Inflammatory macrophage treated with lipopolysaccharide for 4 hours (primary cell): ENCODE measurements at regions not wholly inside any gene's neighbourhood (a gene's known extent, or its start where the extent isn't known, plus 50 kb on each side); places are given as distances from the start of the nearest gene placed in this dataset.

ENCODE experiments used
- DNase-seq: peaks from one replicate; pipeline ENCODE4 v3.0.0-alpha.2; 2020

- no peak for DNase-seq
These were observed 1088.7 kb upstream of the AUTS2 start for GRCh38 chr7:68509603-68510002.

DNA sequence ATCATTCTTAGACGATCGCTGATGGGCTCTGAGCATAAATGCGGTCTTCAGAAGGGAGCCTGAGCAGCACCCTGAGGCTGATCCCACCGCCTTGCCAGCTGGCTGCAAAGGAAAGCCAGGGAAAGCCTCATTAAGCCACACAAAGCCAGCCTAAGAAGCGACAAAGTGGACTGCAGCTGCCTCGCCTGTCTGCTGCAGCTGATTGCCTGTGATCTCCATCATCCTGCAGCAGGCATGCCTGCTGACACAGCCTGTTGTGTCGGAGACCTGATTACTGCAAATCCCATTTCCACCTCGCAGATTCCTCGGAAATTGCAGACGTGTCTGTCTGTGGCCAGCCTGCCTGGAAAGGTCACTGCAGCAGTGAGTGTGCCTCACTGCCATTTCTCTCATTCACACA is 1087.0 kb upstream of the AUTS2 start:
- DNase-seq: no peak

GRCh38 chr7:68512466-68512865 is 1085.8 kb upstream of the AUTS2 start:
- DNase-seq: no peak

GRCh38 chr7:68518060-68518459 is 1080.2 kb upstream of the AUTS2 start:
- no peak for DNase-seq

DNA sequence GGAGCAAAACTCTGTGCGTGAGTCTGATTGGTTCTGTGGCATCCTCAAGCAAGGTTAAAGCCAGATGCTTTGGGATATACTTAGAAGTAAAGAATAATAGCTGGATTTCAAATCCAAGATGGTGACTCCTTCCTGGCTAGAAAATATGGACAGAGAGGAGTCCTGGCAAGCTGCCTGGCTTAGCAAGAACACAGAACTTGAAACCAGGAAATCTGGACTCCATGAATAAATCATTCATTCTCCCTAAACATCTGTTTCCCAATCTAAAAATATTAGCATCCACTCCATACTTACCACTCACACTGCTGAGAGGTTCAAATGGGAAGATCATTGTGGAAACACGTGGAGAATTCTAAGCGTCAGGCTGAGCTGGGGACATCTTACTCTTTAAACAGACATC is 1074.1 kb upstream of the AUTS2 start:
- DNase-seq: no peak

DNA sequence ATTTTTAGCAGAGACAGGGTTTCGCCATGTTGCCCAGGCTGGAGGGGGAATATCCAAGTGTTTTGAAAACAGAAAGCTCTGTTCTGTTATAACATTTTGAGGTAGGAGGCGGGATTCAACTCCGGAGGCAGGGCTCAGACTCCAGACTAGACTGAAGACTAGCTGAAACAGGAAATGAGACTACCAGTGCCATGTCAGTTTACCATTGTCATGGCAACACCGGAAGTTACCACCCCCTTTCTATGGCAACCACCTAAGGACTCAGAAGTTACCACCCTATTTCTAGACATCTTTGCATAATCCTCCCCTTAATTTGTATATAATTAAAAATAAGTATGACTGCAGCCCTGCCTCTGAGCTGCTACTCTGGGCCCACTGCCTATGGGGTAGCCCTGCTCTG is 1069.1 kb upstream of the AUTS2 start:
- no peak for DNase-seq

DNA sequence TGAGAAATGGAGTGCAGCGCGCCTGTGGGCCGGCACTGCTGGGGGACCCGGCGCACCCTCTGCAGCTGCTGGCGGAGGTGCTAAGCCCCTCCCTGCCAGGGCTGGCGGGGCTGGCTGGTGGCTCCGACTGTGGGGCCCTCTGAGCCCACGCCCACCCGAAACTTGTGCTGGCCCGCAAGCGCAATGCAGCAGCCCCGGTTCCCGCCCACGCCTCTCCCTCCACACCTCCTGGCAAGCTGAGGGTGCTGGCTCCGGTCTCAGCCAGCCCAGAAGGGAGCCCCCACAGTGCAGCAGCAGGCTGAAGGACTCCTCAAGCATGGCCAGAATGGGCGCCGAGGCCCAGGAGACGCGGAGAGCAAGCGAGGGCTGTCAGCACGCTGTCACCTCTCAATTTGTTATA is 1063.0 kb upstream of the AUTS2 start:
- DNase-seq: no peak

DNA sequence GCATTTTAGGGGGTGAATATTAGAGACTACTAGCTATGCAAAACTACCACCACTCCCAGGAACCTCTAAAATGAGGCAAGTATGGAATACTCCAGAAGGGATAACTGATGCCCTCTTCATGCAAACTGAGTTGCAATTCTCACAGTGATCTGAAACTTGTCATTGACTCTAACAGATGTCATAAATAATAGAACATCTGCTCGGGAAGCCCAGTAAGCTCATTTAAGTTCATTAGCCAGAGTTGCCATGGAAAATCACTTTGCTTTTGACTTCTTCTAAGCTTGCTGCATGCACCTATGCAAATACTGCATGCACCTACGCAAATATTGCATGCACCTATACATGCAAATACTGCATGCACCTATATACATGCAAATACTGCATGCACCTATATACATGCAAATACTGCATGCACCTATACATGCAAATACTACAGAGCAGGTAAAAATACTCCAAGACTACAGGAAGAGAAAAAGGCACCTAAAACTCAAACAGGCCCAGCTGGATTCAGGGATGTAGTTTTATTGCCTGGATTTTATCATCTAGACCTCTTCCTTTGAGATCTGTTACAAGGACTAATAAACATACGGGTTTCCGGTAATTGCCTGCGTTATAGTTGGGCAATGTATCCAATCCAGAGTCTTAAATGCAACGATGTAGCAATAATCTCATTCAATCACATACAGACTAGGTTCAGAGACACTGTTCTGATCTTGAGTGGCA is 1061.1 kb upstream of the AUTS2 start:
- no peak for DNase-seq

- no peak for DNase-seq
These were observed 1060.6 kb upstream of the AUTS2 start for GRCh38 chr7:68537774-68538071.

DNA sequence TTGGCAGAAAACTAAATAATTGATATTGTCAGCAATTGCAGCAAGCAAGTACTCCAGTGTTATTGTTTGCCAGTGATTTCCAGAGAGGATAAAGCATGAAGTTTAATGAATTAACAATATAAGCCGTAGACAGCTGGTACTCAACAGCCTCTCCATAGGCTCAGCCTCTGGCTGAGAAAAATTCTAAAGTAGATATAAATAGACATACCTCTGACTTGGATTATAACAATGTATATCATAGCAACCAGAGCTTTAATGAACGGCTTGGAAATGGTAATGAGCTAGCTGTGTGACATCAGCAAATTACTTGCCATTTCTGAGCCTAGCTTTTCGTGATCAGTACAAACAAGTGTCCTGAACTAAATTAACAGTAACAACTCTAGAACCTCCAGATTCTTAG is 1055.4 kb upstream of the AUTS2 start:
- no peak for DNase-seq

GRCh38 chr7:68544851-68545250 is 1053.4 kb upstream of the AUTS2 start:
- DNase-seq: no peak

- no peak for DNase-seq
These were observed 1051.1 kb upstream of the AUTS2 start for GRCh38 chr7:68547181-68547580.

- DNase-seq: no peak
These were observed 1050.5 kb upstream of the AUTS2 start for GRCh38 chr7:68547799-68548198.

- no peak for DNase-seq
These were observed 1048.2 kb upstream of the AUTS2 start for GRCh38 chr7:68550027-68550426.

DNA sequence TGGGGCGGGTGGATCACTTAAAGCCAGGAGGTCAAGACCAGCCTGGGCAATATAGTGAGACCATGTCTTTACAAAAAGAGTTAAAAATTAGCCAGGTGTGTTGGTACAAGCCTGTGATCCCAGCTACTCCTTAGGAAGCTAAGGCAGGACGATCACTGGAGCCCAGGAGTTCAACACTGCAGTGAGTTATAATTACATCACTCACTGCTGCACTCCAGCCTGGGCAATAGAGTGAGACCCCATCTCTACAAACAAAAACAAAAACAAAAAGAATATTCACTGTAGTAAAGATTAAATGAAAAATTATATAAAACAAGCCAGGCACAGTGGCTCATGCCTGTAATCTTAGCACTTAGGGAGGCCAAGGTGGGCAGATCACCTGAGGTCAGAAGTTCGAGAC is 1047.6 kb upstream of the AUTS2 start:
- no peak for DNase-seq

- no peak for DNase-seq
These were observed 1041.7 kb upstream of the AUTS2 start for GRCh38 chr7:68556537-68556936.

- DNase-seq: no peak
These were observed 1038.8 kb upstream of the AUTS2 start for GRCh38 chr7:68559518-68559917.

DNA sequence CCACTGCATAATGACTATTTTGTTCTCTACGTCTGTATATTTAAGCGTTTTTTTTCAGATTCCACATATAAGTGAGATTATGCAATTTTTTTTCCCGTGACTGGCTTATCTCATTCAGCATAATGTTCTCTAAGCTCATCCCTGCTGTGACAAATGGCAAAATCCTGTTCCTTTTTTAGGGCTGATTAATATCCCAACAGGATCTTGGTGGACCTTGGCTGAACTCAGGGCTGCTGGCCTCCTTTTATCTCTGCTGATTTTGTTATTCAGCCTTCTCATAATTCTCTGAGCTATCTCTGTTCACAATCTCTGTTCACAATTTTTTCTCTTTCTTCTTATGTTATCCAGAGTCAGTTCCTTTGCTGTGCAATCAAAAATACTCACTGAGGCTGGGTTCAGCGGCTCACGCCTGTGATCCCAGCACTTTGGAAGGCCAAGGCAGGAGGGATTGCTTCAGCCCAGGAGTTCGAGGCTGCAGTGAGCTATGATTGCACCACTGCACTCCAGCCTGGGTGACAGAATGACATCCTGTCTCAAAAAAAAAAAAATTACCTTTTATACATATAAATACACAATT is 1035.9 kb upstream of the AUTS2 start:
- DNase-seq: no peak

GRCh38 chr7:68564306-68565135 is 1033.8 kb upstream of the AUTS2 start:
- DNase-seq: no peak

- no peak for DNase-seq
These were observed 1027.0 kb upstream of the AUTS2 start for GRCh38 chr7:68571286-68571685.

GRCh38 chr7:68573271-68574005 is 1024.8 kb upstream of the AUTS2 start:
- no peak for DNase-seq

- DNase-seq: no peak
These were observed 1021.9 kb upstream of the AUTS2 start for GRCh38 chr7:68576366-68576765.

DNA sequence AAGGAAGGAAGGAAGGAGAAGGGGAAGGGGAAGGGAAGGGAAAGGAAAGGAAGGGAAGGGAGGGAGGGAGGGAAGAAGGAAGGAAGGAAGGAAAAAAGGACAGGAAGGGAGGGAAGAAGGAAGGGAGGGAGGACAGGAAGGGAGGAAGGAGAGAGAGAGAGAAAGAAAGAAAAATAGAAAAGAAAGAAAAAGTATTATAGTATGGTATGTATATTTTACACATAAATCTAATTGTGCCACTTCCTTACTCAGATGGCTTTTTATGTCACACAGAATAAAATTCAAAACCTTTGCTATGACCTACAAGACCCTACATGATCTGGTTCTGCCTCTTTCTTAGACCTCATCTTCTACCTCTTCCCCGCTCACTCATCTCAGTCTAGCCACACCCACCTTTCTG is 1016.9 kb upstream of the AUTS2 start:
- DNase-seq: no peak

DNA sequence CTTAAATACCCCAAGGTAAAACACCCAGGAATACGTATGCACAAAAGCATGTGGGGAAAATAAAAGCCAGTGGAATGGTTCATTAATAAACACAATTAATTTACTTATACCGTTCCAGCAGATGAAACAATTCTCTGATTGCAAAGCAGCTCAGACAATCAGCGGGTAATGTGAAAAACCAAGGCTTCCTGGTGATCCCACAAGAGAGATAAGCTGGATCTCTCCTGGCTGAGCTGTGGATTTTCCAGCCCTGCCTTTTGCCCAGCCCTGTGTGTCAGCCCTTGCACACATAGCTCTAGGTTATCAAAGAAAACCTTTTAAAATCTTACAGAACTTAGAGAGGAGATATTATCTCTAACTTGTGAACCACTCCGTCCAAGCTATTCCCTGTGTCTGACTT is 1010.7 kb upstream of the AUTS2 start:
- no peak for DNase-seq
